ENCODE measurements at regions not wholly inside any gene's neighbourhood (a gene's known extent, or its start where the extent isn't known, plus 50 kb on each side); places are given as distances from the start of the nearest gene placed in this dataset.

DNA sequence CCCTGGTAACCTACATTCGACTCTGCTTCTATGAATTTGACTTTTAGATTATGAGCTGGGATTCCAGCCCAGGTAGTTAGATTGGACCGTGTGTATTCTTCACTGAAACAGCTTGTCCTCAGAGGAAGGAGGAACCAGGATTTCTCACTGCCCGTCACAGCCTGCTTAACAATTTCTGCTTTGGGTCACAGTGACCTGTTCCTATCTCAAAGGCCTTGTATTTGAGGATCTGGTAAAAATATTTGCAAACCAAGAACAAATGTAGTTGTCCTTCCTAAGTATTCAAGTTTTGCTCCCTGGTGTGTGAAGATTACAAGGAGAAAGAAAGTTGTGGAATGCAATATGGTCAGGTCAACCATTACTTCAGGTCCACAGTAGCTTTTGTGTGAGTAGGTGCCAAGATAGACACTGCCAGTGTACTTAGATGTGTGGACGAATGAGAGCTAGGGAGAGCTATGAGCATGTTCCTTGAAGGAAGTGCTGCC is 55.1 kb downstream of the KIF4B start:
- no peak for DNase-seq (ENCODE audit: low spot score)

DNA sequence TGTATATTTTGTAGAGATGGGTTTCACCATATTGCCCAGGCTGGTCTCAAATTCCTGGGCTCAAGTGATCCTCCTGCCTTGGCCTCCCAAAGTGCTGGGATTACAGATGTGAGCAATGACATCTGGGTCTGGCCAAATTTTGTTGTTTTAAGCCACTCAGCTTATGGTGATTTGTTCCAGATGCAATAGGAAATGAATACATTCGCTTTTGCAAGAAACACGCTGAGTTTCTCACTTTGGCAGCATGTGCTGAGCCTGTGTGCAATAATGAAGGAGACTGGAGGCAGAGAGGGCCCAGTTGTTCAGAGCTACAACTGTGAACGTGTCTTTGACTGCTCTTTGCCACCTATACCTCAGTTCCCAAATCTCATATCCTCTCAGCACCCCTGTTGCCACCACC is 56.4 kb downstream of the KIF4B start:
- peak; percentile 21 for DNase-seq (ENCODE audit: low spot score)

DNA sequence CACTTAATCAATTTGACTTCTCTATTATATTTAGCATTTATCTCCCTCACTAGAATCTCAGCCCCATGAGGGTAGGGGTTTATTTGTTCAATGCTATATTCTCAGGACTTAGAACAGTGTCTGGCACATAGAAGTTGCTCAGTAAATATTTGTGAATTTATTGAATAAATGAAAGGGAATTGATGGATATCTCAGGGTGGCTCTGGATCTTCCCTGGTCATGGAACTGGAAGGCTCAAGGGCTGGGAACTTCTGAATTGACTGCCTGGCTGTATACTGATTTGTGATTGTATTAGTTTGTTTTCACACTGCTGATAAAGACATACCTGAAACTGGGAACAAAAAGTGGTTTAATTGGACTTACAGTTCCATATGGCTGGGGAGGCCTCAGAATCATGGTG is 57.2 kb downstream of the KIF4B start:
- no peak for DNase-seq (ENCODE audit: low spot score)

DNA sequence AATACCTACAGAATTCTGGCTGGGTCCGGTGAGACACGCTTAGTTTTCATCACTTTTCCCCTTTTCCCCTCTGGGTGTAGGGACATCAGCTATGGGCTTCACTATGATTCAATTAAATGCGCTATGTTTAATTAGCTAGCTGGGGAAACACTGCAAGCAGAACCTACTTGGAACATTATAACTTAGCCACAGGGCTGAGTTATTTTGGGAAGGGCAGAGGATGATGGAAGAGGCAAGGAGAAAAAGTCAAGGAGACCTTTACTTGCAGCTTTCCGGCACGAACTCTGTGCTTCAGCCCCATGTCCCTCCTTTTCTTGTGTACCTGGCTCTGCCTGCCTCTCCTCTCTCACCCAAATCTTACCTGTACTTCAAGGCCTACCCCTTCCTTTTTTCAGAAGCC is 62.8 kb downstream of the KIF4B start:
- DNase-seq (ENCODE audit: low spot score), result no peak

DNA sequence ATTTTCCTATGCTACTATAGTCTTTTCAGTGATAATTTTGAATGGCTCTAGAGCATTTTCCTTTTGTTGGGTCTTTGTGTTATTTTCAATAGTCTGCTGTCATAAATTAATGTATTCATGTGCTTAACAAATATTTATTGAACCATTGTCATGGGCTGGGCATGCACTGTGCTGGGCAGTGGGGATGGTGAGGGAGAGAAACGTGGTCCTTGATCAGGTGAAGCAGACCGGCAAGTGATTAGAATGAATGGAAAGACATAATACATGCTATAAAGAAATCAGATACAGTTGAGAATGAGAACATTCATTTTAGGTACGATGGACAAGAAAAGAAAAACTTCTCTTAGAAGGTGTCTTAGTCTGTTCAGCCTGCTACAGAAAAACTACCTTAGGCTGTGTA is 66.1 kb downstream of the KIF4B start:
- no peak for DNase-seq (ENCODE audit: low spot score)

DNA sequence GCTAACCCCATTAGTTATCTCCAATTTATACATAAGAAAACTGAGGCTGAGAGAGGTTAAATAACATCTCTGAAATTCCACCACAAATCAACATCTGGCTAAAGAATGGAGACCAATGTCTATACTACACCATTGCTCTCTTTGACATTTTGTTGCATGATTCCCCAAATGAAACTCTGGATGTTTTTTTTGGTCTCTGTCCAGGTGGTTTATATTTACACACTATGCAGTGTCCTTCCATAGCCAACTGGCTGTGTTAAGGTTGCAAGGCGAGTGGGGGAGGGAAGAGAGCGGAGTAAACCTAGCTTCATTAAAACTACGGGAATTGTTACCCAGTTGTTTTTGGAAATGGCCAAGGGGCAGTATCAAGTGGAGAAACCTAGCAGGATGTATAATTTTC is 67.2 kb downstream of the KIF4B start:
- no peak for DNase-seq (ENCODE audit: low spot score)

DNA sequence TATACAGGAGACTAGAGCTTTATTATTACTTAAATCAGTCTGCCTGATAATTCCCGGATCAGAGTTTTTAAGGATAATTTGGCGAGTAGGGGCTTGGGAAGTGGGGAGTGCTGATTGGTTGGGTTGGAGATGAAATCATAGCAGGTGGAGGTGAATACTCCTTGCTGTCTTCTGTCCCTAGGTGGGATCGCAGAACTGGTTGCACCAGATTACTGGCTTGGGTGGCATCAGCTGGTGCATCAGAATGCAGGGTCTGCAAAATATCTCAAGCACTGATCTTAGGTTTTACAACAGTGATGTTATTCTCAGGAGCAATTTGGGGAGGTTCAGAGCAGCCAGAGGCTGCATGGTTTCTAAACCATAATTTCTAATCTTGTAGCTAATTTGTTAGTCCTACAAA is 68.1 kb downstream of the KIF4B start:
- DNase-seq (ENCODE audit: low spot score), result no peak

DNA sequence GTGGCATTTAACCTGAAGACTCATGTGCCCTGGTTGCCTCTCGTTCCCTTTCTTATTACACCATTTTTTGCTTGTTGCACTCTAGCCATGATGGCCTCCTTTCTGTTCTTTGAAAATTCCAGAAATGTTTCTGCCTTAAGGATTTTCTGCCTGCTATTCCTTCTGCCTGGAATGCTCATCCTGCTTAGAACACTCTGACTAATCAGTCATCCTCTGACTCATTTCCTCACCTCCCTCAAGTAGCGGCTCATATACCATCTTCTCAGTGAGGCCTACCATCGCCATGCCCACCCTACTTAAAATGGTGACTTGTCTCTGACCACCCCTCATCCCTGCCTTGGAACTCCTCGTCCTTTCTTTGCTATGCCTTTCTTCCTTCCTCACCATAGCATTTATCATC is 68.8 kb downstream of the KIF4B start:
- peak; percentile 53 for DNase-seq (ENCODE audit: low spot score)

DNA sequence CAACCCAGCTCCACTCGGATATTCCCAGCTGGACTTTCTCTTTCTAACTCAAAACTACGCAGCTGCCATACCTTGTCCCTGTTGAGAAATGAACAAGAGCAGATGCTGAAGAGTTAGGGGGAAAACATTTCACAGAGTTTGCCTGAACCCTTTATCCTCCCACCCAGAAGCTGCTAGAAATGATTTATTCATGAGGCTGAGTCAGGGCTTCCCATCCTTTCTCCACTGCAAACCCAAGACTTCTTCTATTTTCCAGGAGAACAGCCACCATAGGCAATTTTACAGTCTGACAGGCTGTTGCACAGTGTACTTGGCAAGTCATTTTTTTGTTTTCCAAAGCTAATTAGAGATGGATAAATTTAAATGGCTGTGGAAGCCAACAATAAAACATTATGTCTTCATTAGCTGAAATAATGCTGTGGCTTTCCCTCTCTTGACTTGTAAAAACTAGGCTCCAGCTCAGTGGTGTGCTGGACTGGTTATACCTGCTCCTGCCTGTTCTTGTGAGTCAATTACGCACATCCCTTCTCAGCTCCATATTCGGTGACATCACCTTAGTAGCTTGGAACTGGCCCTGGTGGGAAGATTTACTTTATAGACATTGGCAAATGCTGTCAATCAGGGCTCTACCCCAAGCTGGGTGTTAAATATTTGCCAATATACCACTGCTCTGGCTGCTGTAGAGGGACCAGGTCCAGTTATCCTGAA is 71.9 kb downstream of the KIF4B start:
- no peak for DNase-seq (ENCODE audit: low spot score)

DNA sequence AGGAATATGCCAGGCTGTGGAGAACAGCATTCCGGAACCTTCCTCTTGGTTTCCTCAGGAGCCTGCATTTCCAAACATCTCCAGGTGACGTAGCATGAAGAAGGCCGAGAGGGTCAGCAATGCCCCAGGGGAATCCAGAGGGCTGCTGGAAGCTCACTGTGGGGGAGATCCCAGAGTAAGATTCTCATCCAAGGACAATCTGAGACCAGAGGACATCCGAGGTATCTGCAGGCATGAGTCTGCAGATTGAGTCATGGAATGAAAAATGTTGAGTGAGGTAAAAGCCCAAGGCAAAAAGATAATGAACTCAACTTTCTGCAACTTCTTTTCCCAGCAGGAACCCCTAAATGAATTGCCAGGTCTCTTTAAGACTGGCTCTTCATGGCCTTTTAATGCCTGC is 73.5 kb downstream of the KIF4B start:
- DNase-seq (ENCODE audit: low spot score), result peak; percentile 30

DNA sequence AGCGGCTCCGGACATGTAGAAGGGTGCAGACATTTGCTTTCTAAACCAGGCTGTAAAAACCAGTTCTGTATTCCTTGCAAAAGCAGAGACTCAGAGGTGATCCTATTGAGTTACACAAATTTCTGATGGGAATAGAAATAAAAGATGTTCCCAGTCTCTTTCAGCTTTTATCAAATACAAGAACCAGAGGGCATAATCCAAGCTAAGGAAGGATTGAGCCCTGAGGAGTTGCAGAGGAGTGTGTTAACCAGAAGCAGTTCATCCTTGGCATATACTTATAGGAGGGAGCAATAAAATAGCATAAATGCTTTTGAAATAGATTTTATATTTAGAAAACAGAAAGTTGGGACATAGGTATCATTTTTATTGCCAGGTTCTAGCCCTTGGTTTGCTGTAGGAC is 75.3 kb downstream of the KIF4B start:
- no peak for DNase-seq (ENCODE audit: low spot score)

DNA sequence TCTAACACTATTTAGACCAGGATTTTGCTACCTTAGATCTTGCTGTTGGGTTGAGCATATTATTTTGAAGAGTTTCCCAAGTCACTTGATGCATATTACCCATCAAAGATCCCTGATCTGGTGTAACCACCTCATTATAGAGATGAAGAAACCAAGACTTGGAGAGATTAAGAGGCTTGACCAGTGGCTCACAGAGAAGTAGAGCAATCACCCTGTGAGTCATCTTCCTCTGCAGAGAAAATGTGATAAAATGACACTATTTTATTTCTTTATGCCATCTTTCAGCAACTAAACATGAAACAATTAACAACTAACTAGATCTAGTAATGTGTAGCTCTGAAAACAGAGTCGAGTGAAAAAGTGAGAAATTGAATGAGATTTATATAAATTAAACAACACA is 76.1 kb downstream of the KIF4B start:
- DNase-seq (ENCODE audit: low spot score), result peak; percentile 32

DNA sequence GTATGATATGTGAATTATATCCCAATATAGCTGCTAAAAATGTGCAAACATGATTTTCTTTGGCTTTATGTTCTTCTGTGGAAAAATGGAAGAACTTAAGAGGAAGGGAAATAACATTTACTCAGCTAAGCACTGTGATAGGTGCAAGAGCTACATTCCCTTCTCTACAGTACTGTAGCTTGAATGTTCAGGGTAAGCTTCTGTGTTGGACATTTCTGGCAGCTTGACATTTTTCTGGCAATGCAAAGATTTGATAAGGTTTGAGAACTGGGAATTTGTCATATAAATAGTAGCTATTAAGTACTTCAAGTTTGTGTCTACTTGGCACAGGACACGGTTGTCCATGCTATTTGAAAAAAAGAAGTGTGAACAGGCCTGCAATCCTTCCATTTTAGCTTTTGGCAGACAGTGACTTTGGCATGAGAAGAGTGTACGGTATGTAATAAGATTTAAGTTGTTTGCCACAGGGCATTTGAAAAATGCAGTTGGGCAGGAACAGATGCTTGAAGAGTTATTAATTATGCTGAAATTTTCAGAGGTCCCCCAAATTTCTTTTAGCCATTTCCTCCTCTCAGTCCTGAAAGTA is 77.6 kb downstream of the KIF4B start:
- no peak for DNase-seq (ENCODE audit: low spot score)

DNA sequence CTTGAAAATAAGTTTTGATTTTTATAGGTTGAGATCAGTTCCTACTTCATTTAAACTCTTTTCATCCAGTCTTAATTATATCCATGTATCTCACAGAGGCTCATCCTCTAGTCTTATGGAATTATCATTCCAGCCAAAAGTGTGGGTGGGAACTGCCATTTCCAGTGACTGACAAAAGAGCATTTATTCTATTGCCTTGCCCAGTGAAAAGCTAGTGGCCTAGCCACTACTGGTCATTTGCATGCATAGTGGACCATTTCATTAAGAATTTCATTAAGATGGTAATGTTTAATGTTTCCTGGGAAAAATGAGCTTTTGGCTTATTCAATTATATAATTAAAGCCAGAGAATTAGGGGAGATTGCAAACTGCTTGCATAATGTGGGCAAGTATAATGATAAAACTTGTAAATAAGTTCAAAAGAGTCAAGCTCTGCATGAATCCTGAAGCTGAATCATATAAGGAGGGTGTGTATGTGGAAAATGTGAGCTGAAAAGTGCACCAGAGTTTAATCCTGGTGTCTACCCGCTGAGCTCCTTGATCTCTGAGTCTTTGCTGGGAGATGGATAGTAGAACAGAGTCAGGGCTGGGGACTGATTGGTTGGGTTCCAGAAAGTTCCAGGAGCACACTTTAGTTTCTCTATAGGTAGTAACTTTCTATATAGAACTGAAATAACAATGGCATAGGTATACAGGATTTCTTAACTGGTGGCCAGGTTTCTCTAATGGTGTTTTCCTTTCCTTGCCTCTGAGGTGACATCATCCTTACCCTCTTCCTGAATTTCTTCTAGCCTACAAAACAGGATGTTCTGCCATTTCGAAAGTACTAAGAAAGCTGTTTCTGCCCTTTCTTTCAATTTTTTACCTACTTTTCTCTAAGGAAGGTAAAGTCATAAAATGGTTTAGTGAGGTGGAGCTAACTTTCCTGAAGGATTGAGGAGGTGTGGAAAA is 78.5 kb downstream of the KIF4B start:
- DNase-seq (ENCODE audit: low spot score), result no peak

DNA sequence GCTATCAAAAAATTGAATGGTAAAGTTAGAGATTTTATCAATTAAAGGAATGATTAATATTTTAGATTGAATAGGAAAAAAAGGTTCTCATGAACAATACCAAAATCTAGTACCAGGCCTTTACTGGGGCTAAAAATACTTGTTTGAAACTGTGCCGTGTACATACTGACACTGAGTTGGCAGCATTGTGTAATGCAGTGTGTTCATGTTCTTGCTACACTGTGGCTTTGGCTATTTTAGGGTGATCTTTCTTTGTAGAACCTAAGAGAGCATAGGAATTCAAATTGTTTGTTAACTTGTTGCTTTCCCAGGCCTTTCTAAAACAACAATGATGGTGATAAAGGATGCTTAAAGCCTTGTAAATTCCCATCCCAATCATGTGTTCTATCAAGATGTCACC is 80.9 kb downstream of the KIF4B start:
- no peak for DNase-seq (ENCODE audit: low spot score)

DNA sequence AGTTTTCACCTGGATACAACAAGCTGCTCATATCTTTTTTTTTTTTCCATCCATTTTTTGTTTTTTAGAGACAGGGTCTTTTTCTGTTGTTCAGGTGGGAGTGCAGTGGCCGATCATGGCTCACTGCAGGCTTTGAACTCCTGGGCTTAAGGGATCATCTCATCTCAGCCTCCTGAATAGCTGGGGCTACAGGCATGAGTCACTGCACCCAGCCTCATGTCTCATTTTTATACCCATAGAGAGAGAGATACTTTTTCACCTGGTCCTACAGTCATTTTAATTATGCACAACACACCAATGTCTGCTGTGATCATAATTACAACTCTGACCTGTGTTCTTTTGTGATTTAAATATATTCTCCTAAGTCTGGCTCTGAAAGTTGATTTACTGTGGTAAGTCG is 84.4 kb downstream of the KIF4B start:
- DNase-seq (ENCODE audit: low spot score), result no peak

DNA sequence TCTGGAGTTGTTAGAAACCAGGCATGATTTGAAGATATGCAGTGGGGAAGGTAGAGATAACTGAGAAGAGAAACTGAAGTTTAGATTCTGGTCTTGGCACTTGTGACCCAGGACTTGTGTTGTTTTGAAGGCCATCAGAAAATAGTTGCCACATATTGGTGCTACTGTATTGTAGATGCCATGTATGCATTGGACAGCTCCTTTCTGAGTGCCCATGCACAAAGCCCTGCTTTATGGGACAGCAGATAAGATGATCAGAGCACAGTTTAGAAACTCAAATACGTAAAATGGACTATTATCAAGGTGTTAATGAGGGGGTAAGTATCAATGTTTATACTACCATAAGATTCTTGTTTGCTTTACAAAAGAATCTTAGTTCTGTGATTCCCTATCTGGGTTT is 84.9 kb downstream of the KIF4B start:
- no peak for DNase-seq (ENCODE audit: low spot score)

DNA sequence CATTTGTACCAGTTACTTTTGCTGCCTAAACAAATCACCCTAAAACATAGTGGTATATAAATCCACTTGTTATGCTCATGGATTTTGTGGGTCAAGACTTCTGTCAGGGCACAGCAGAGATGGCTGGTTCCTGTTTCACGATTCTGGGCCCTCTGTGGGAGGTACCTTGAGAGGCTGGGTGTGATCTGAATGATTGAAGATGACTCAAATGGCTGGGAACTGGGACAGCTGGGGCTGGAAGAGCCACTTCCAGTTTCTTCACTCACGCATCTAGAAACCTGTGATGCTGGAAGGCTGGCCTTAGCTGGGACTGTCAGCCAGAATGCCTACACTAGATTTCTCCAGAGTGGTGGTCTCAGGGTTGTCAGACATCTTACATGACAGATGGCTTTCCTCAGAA is 88.1 kb downstream of the KIF4B start:
- no peak for DNase-seq (ENCODE audit: low spot score)

DNA sequence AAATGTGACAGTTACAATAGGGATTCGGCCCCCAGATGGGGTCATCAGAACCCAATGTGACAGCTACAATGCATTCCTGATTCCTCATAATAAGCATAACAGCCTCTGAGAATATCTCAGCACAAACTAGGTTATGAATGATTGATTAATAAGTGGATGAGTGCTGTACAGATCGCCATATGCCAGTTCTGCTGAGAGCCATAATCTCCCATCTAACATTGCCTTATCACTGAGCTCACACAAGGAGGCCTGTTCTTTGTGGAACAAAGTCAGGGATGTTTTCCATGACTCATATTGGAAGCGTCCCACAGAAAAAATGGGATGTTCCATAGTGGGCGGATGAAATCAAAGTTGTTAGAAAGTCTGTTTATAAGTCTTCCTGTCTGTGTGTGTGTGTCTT is 89.6 kb downstream of the KIF4B start:
- DNase-seq (ENCODE audit: low spot score), result peak; percentile 35

DNA sequence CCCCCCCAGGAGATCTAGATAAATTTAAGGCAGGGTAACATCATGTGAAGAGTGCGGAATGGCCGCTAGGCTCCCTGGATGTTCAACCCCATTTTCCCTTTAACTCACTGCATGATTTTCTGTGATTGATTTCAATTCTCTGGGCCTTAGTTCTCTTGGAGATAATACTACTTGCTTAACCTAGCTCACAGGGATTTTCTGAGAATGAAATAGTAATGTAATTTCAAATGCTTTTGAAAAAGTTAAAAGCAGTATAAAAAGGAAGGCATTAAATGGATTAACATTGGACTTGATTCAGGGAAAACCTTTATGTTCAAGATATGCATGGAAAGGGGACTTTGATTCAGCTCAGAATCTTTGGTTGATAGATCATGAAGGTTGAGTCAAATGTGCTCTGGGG is 90.9 kb downstream of the KIF4B start:
- DNase-seq (ENCODE audit: low spot score), result no peak

DNA sequence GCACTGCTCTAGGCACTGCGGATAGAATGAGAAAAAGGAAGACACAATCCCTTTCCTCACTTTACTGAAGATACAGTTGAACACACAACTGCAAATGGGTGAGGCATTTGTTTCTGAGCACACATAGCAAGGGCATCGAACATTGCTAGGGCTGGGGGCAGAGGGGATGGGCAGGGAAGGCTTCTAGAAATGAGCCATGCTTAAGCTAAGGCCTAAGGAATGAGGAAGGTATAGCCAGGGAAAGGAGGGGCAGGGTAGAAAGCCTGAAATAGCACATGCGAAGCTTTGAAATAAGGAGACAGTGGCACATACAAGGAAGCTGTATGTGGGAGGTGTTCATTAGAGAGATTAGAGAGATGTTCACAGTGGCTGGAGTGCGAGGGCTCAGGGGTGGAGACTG is 92.7 kb downstream of the KIF4B start:
- no peak for DNase-seq (ENCODE audit: low spot score)

DNA sequence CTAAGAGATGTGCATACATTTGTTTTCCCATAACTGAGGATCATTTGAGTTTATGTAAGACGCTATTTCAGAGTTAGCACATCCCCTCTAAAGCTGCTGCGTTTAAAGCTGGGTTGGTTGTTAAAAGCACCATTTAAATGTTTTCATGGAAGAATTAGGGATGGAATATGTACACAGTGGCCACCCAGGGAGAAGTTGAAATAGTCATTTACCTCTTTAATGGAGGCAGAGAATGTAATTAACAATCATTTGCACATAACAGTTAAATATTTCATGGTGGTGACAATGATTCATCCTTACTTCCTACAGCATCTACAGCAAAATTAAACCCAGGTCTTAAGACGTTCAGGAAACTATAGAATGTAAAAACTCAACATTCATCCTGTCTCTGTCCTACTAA is 100.3 kb downstream of the KIF4B start:
- no peak for DNase-seq (ENCODE audit: low spot score)

DNA sequence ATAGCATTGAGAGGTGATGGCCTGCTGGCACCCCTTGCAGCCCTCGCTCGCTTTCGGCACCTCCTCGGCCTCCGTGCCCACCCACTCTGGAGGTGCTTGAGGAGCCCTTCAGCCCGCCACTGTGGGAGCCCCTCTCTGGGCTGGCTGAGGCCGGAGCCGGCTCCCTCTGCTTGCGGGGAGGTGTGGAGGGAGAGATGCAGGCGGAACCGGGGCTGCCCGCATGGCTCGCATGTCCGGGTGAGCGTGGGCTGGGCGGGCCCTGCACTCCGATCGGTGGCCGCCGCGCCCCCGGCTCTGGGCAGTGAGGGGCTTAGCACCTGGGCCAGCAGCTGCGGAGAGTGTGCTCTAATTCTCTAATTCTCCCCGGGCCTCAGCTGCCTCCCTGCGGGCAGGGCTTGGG is 101.1 kb downstream of the KIF4B start:
- no peak for DNase-seq (ENCODE audit: low spot score)
